ENCODE measurements at regions not wholly inside any gene's neighbourhood (a gene's known extent, or its start where the extent isn't known, plus 50 kb on each side); places are given as distances from the start of the nearest gene placed in this dataset.
"Not testable (repeated sequence)": the region's sequence is repeated elsewhere in the genome, so short reads cannot be mapped to it uniquely, and the experiment has no call there.

DNA sequence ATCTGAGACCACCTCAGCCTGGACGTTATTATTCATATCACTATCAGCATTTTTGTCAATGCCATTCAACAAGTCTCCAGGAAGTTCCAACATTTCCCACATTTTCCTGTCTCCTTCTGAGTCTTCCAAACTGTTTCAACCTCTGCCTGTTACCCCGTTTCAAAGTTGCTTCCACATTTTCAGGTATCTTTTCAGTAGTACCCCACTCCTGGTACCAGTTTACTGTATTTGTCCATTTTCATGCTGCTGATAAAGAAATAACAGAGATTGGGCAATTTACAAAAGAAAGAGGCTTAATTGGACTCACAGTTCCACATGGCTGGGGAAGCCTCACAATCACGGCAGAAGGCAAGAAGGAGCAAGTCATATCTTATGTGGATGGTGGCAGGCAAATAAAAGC, 565.5 kb downstream of the FRK start:
- Histone ChIP-seq H3K9me3 (ENCODE audit: low read length) (no peaks in the 10 kb centered on the region), H3K4me3 (ENCODE audit: low read depth, low read length, poor library complexity, severe bottlenecking) (no peak overlapping the region), H3K36me3 (ENCODE audit: insufficient read depth, low read length) (no peaks in the 10 kb centered on the region), H3K27me3 (ENCODE audit: insufficient read depth, low read length) (no peaks in the 10 kb centered on the region), H3K9ac (ENCODE audit: low read length) (no peak overlapping the region), H3K79me2 (ENCODE audit: insufficient read depth, low read length) (no peaks in the 10 kb centered on the region), H3K4me1 (ENCODE audit: insufficient read depth, low read length, severe bottlenecking) (no peaks in the 10 kb centered on the region), H3F3A (ENCODE audit: insufficient read depth, low read length) (no peaks in the 10 kb centered on the region), H3K27ac (ENCODE audit: low read depth, low read length, poor library complexity, severe bottlenecking) (no peak overlapping the region), H3K9me2 (ENCODE audit: low read depth, low read length) (no peaks in the 10 kb centered on the region), H3K4me2 (ENCODE audit: low read length) (no peak overlapping the region), H4K20me1 (ENCODE audit: insufficient read depth, low read length) (no peaks in the 10 kb centered on the region), H2AFZ (ENCODE audit: low read length) (no peak overlapping the region)
- TF ChIP-seq, protein P1, sequence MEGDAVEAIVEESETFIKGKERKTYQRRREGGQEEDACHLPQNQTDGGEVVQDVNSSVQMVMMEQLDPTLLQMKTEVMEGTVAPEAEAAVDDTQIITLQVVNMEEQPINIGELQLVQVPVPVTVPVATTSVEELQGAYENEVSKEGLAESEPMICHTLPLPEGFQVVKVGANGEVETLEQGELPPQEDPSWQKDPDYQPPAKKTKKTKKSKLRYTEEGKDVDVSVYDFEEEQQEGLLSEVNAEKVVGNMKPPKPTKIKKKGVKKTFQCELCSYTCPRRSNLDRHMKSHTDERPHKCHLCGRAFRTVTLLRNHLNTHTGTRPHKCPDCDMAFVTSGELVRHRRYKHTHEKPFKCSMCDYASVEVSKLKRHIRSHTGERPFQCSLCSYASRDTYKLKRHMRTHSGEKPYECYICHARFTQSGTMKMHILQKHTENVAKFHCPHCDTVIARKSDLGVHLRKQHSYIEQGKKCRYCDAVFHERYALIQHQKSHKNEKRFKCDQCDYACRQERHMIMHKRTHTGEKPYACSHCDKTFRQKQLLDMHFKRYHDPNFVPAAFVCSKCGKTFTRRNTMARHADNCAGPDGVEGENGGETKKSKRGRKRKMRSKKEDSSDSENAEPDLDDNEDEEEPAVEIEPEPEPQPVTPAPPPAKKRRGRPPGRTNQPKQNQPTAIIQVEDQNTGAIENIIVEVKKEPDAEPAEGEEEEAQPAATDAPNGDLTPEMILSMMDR (IDR thresholded peaks at IDR 0.05; ENCODE audit: low read length), result no peak
- no peak for TF ChIP-seq EZH2 (IDR thresholded peaks at IDR 0.05; ENCODE audit: borderline replicate concordance, low read length)

DNA sequence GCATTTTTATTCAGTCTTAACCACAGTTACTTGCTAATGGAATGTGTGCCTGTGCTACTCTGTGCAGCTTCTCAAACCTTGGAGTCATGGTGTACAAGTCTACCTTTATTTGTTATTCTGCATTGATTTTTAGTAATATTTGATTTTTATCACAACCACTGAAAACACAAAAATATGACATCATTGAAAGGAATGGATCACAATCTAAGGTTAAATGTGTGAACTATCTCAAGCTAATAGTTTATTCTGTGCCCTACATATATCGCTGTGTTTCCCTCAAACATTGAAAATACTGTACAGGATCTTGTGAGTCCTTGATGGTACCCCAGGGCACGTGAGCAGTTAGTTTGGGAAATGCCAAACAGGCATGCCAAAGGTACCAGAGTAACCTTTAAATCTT, 573.4 kb downstream of the FRK start:
- TF ChIP-seq, protein P1 (IDR thresholded peaks at IDR 0.05; ENCODE audit: low read length), result no peak
- no peak for TF ChIP-seq EZH2 (IDR thresholded peaks at IDR 0.05; ENCODE audit: borderline replicate concordance, low read length)
- no peaks in the 10 kb centered on the region for H3K9me3 ChIP-seq (ENCODE audit: low read length)
- H3K9me2 ChIP-seq (ENCODE audit: low read depth, low read length), result no peaks in the 10 kb centered on the region
- H3K4me2 ChIP-seq (ENCODE audit: low read length), result no peak overlapping the region
- H3K4me1 ChIP-seq (ENCODE audit: insufficient read depth, low read length, severe bottlenecking), result no peaks in the 10 kb centered on the region
- no peaks in the 10 kb centered on the region for H3F3A ChIP-seq (ENCODE audit: insufficient read depth, low read length)
- no peak overlapping the region for H3K9ac ChIP-seq (ENCODE audit: low read length)
- no peak overlapping the region for H2AFZ ChIP-seq (ENCODE audit: low read length)
- no peaks in the 10 kb centered on the region for H3K27me3 ChIP-seq (ENCODE audit: insufficient read depth, low read length)
- H4K20me1 ChIP-seq (ENCODE audit: insufficient read depth, low read length), result no peaks in the 10 kb centered on the region
- H3K27ac ChIP-seq (ENCODE audit: low read depth, low read length, poor library complexity, severe bottlenecking), result no peak overlapping the region
- no peaks in the 10 kb centered on the region for H3K79me2 ChIP-seq (ENCODE audit: insufficient read depth, low read length)
- no peaks in the 10 kb centered on the region for H3K36me3 ChIP-seq (ENCODE audit: insufficient read depth, low read length)
- H3K4me3 ChIP-seq (ENCODE audit: low read depth, low read length, poor library complexity, severe bottlenecking), result no peak overlapping the region

DNA sequence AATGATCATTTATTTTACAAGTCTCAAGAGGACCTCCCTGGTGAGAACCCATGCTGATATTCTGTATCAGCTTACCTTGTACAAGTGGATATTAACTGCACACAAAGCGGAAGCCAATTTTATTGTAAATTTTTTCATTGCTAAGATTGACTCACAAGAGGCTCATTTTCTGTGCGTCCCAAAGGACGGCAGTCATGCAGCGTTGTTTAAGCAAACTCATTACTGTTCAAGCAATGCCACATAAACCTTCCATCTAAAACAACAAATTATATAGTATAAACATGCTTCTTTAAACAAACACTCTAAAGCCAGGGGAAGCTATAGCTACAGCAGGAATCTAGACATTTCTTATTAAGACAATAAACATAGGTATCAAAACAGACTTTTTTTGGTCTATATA, 575.3 kb downstream of the FRK start:
- Histone ChIP-seq H3K36me3 (ENCODE audit: insufficient read depth, low read length) (no peaks in the 10 kb centered on the region), H3F3A (ENCODE audit: insufficient read depth, low read length) (no peaks in the 10 kb centered on the region), H3K9me2 (ENCODE audit: low read depth, low read length) (no peaks in the 10 kb centered on the region), H3K27me3 (ENCODE audit: insufficient read depth, low read length) (no peaks in the 10 kb centered on the region), H3K4me3 (ENCODE audit: low read depth, low read length, poor library complexity, severe bottlenecking) (no peak overlapping the region), H3K27ac (ENCODE audit: low read depth, low read length, poor library complexity, severe bottlenecking) (no peak overlapping the region), H2AFZ (ENCODE audit: low read length) (no peak overlapping the region), H3K9me3 (ENCODE audit: low read length) (no peaks in the 10 kb centered on the region), H3K4me1 (ENCODE audit: insufficient read depth, low read length, severe bottlenecking) (no peaks in the 10 kb centered on the region), H4K20me1 (ENCODE audit: insufficient read depth, low read length) (no peaks in the 10 kb centered on the region), H3K9ac (ENCODE audit: low read length) (no peak overlapping the region), H3K79me2 (ENCODE audit: insufficient read depth, low read length) (no peaks in the 10 kb centered on the region), H3K4me2 (ENCODE audit: low read length) (no peak overlapping the region)
- TF ChIP-seq EZH2 (IDR thresholded peaks at IDR 0.05; ENCODE audit: borderline replicate concordance, low read length), result no peak
- TF ChIP-seq, protein P1 (IDR thresholded peaks at IDR 0.05; ENCODE audit: low read length), result no peak

DNA sequence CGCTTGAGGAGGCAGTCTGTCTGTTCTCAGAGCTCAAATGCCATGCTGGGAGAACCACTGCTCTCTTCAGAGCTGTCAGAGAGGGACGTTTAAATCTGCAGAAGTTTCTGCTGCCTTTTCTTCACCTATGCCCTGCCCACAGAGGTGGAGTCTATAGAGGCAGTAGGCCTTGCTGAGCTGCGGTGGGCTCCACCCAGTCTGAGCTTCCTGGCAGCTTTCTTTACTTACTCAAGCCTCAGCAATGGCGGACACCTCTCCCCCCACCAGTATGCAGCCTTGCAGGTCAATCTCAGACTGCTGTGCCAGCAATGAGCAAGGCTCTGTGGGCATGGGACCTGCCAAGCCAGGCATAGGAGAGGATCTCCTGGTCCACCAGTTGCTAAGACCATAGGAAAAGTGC, 580.1 kb downstream of the FRK start:
- H2AFZ ChIP-seq (ENCODE audit: low read length); H3K4me3 ChIP-seq (ENCODE audit: low read depth, low read length, poor library complexity, severe bottlenecking); H3K9me3 ChIP-seq (ENCODE audit: low read length); H3K79me2 ChIP-seq (ENCODE audit: insufficient read depth, low read length); H3K36me3 ChIP-seq (ENCODE audit: insufficient read depth, low read length); H3K27ac ChIP-seq (ENCODE audit: low read depth, low read length, poor library complexity, severe bottlenecking); H3K27me3 ChIP-seq (ENCODE audit: insufficient read depth, low read length); H3K4me2 ChIP-seq (ENCODE audit: low read length); H3F3A ChIP-seq (ENCODE audit: insufficient read depth, low read length); H3K9me2 ChIP-seq (ENCODE audit: low read depth, low read length); H4K20me1 ChIP-seq (ENCODE audit: insufficient read depth, low read length); H3K4me1 ChIP-seq (ENCODE audit: insufficient read depth, low read length, severe bottlenecking); H3K9ac ChIP-seq (ENCODE audit: low read length): not testable (repeated sequence)

Data from OCI-LY1 (cell line).